ENCODE measurements at regions not wholly inside any gene's neighbourhood (a gene's known extent, or its start where the extent isn't known, plus 50 kb on each side); places are given as distances from the start of the nearest gene placed in this dataset.
"Not testable (repeated sequence)": the region's sequence is repeated elsewhere in the genome, so short reads cannot be mapped to it uniquely, and the experiment has no call there.

GRCh38 chr19:56981440-56981839 lies 138.3 kb upstream of the USP29 start:
- DNase-seq: not testable (repeated sequence)

DNA sequence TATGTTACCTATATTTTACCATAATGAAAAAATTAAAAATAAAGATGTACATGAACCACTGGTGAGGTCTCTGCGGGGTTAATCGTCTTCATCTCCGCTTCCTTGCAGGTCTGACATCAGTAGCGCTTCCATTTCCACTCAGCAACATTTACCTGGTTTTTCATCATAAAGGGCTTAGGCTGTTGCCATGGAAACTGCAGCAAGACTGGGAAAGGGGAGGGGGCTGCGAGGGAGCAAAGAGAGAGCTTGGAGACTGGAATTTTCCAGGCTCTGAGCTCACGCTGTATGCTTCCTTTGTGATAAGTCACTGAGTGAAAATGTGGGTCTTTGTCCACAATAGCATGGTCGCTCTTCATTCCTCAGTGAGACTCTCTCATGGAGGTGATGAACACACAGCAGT lies 136.6 kb upstream of the USP29 start:
- no peak for DNase-seq

DNA sequence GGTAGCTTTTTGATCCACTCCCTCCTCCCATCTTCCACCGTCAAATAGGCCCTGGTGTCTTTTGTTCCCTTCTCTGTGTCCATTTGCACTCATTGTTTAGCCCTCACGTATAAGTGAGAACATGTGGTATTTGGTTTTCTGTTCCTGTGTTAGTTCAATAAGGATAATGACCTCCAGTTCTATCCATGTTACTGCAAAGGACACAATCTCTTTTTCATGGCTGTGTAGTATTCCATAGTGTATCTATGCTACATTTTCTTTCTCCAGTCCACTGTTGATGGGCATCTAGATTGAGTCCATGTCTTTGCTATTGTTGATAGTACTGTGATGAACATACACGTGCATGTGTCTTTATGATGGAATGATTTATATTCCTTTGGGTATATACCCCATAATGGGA lies 136.0 kb upstream of the USP29 start:
- DNase-seq: no peak

DNA sequence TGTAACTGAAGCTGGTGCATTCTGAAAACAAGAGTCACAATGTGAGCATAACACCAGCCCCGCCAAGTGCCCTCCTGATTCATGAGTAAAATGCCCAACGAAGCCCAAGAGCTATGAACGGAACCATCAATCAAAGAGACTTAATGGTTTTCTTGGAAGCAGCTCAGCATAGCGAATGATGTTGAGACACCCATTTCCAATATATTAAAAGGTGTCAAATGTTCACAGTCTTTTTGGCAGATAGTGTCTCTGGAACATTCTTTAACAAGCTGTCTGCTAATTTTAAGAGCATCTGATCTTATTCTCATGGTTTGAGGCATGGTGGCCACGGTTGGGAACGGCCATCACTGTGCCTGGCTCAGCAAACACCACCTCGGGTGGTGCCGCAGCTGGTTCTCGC lies 133.4 kb upstream of the USP29 start:
- no peak for DNase-seq

DNA sequence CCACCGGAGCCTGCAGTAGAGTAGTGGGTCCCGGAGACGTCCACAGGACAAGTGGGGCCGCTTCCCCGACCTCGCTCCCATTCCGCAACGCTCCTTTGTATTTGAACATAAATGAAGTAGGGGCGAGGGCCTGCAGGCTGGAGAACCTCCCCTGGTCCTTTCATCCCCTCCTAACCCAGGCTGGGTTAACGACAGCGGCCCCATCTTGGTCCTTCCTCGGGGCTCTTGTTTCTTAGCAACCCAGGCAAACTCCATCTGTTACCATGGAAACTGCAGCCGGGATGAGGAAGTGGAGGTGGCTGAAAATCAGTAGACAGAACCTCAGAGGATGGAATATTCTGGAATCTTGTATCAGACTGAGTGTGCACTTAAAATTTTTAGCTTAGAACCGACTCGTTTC lies 132.6 kb upstream of the USP29 start:
- DNase-seq: no peak

- DNase-seq: no peak
Measured at GRCh38 chr19:56988299-56988698, 131.5 kb upstream of the USP29 start.

- DNase-seq: no peak
Measured at GRCh38 chr19:56991912-56992311, 127.9 kb upstream of the USP29 start.

GRCh38 chr19:56993851-56994250 lies 125.9 kb upstream of the USP29 start:
- no peak for DNase-seq

DNA sequence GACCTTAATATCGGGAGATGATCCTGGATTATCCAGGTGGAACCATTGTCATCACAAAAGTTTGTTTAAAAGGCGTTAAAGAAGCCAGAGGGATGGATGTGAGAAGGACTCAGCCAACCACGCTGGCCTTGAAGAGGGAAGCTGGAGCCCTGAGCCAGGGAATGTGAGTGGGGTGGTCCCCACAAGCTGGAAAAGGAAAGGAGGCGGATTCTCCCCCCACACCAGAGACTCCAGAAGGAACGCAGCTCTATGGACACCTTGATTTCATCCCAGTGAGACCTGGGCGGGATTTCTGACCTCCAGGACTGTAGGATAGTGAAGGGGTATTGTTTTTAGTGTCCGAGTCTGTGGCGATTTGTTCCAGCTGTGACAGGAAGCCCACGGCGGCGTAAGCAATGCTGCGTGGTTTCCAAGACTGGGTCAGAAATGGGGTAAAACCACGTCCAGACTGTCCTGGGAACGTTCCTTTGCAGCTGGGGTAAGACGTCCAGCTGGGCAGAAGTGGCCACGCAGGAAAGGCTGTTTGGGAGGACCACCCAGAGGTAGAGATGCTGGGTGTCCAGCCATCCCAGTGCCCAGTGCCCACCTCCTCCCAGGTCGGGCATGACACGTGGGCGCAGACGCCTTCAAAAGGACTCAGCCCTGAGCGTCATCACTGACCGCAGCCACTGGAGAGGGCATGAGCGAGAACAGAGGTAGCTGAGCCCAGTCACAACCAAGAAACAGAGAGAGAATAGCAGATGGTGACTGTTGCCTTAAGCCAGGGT lies 125.4 kb upstream of the USP29 start:
- DNase-seq: no peak

GRCh38 chr19:56995303-56995702 lies 124.5 kb upstream of the USP29 start:
- no peak for DNase-seq

GRCh38 chr19:57002195-57002601 lies 117.6 kb upstream of the USP29 start:
- DNase-seq: no peak

DNA sequence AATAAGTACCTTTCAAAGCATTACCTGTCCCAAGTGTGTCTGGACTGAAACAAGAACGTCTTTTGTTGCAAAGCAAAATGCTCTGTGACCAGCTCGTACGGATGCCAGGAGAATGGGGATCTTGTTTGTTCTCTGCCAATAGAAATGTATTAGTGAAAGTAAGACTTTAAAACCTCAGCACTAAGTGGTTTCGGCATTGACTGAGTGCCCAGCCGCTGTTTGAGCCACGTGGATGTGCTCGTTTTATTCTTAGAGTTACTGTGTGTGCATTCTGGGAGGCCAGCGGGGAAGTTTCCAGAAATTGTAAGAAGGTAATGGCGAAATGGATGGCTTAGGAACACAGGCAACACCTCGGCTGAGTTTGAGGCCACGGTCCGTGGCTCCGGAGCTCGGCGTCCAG lies 117.1 kb upstream of the USP29 start:
- no peak for DNase-seq

- DNase-seq: no peak
Measured at GRCh38 chr19:57004418-57004817, 115.4 kb upstream of the USP29 start.

DNA sequence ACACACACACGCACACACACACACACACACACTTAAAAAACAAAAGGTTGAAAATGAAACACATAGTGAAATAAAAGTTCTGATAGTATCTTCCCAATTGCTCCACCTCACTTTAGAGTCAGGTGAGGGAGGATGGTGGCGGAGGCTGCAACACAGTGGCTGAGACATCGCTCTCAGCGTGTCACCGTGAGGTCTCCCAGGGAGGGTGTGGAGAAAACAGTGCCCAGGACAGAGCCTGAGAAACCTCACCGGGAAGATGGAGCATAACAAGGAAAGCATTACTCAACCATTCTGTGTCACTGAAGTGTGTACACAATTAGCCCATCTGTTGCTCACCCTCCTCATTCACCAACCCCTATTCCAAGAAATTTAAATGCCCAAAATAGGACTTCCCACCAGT lies 111.4 kb upstream of the USP29 start:
- DNase-seq: no peak

GRCh38 chr19:57010541-57010940 lies 109.2 kb upstream of the USP29 start:
- DNase-seq: no peak

- DNase-seq: no peak
Measured at GRCh38 chr19:57016076-57016475, 103.7 kb upstream of the USP29 start.

DNA sequence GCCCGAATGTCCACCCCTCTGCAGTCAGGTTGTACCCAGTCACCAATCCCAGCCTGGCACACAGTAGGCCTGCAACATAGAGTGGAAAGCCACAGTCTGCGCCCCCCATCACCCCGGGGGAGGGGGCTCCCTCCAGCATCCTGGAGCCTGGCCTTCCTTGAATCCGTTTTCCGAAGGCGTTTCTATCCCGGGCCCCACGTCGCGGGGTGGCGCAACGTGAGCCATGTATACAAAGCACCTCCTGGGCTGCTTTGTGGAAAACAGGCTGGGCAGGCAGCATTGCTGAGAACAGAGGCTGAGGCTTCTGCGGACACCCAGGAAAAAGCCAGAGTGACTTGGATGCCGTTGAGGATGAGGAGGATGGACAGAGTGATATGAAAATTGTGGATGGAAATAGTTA lies 103.3 kb upstream of the USP29 start:
- no peak for DNase-seq

DNA sequence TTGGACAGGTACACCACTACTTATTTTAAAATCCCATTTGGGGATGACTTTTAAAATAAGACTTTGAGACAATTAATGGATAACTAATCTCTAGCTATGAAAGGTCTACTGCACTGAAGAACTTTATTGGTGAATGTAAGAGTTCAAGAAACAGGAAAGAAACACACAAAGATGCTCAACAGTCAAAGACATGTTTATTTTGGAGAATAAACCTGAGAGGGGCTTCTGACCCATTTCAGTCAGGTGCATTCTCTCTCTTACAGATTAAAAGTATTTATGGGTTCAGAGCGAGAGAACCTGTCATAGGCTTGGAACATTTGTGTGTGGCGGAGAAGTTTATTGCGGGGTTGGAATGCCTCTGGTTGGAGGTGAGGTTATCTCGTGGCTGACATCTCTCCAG lies 94.3 kb upstream of the USP29 start:
- no peak for DNase-seq

- no peak for DNase-seq
Measured at GRCh38 chr19:57026476-57026875, 93.3 kb upstream of the USP29 start.

DNA sequence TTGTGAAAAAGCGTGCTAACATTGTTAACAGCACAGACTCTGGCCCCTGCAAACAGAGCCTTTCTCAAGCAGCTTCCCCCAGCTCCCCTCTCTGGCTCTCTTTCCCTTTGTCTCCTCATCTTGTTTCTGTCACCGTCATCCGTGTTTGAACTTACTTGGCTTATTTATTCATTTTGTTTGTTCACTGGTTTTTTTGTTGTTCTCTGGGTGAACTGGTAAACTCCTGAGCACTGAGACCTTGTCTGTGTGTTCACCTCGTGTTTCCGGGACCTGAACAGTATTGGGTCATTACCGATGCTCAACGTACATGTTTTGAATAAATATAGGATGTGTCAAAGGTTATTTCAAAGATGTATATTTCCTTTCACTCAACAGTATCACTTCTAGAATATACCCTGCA lies 92.4 kb upstream of the USP29 start:
- DNase-seq: no peak

DNA sequence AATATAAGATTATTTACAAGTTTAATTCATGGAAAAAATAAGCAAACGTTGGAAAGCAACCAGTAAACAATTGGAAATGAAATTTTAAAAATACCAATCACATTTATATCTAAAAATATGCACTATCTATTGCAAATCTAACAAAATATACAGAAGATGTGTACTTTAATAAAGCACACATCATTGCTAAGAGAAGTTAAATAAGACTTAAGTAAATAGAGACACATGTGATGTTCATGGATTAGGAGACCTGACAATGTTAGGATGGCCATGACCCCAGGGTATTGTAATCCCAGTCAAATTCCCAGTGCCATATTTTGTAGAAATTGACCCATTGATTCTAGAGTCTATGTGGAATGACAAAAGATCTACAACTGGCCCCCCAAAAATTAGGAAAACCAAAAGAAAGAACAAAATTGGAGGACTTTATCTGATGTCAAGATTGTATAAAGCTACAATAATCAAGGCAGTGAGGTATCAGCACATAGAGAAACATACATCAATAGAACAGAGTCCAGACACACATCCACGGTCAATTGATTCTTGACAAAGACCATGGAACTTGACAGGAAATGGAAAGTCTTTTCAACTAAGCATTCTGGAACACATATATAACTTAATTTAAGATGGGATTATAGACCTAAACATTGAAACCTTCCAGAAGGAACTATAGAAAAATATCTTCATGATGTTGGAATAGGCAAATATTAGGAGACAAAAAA lies 90.8 kb upstream of the USP29 start:
- DNase-seq: no peak

- no peak for DNase-seq
Measured at GRCh38 chr19:57031106-57031505, 88.7 kb upstream of the USP29 start.

- DNase-seq: no peak
Measured at GRCh38 chr19:57033576-57033975, 86.2 kb upstream of the USP29 start.

- no peak for DNase-seq
Measured at GRCh38 chr19:57034544-57034943, 85.2 kb upstream of the USP29 start.

GRCh38 chr19:57035740-57036139 lies 84.0 kb upstream of the USP29 start:
- not testable (repeated sequence) for DNase-seq
